ENCODE measurements at regions not wholly inside any gene's neighbourhood (a gene's known extent, or its start where the extent isn't known, plus 50 kb on each side); places are given as distances from the start of the nearest gene placed in this dataset.
"Not testable (repeated sequence)": the region's sequence is repeated elsewhere in the genome, so short reads cannot be mapped to it uniquely, and the experiment has no call there.

- TF ChIP-seq AEBP2 (tag by site-specific recombination; IDR thresholded peaks at IDR 0.05; ENCODE audit: borderline replicate concordance) = no peak
- peak; percentile 45; the same call in 1 of the 2 replicates for TF ChIP-seq ZNF366 (tag by site-specific recombination; conservative IDR thresholded peaks at IDR 0.05)
These were observed 122.0 kb upstream of the CCND2 start (continued) for GRCh38 chr12:4151362-4152121.

DNA sequence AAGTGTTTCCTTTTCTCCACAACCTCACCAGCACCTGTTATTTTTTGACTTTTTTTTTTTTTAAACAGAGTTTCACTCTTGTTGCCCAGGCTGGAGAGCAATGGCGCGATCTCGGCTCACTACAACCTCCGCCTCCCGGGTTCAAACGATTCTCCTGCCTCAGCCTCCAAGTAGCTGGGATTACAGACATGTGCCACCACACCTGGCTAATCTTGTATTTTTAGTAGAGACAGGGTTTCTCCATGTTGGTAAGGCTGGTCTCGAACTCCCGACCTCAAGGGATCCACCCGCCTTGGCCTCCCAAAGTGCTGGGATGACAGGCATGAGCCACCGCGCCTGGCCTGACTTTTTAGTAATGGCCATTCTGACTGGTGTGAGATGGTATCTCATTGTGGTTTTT lies 123.2 kb upstream of the CCND2 start:
- H3K9me3 ChIP-seq (ENCODE audit: control insufficient read depth, insufficient read depth, low read depth, low read length); POLR2A ChIA-PET; H3K4me3 ChIP-seq (ENCODE audit: low read depth, low read length); H3K27ac ChIP-seq (ENCODE audit: extremely low read depth, low read depth, low read length); H3K36me3 ChIP-seq (ENCODE audit: control insufficient read depth in 2 of 2, insufficient read depth in 1 of 2, low read length in 2 of 2); H3K4me1 ChIP-seq (ENCODE audit: control insufficient read depth, insufficient read depth, low read length): not testable (repeated sequence)
- CTCF ChIA-PET = interaction anchor here (0.7 kb wide), 1 partner anchor 24 kb away, joined by 3 read pairs; no protein-coding TSS in a partner anchor

- no peaks in the 10 kb centered on the region for H3K36me3 ChIP-seq (ENCODE audit: control insufficient read depth in 2 of 2, insufficient read depth in 1 of 2, low read length in 2 of 2)
- H3K4me3 ChIP-seq (ENCODE audit: low read depth, low read length) = no peak overlapping the region
- H3K4me1 ChIP-seq (ENCODE audit: control insufficient read depth, insufficient read depth, low read length) = no peaks in the 10 kb centered on the region
- H3K27ac ChIP-seq (ENCODE audit: extremely low read depth, low read depth, low read length) = no peak overlapping the region
- ChIA-PET POLR2A (no interaction called here), CTCF (interaction anchor here (1.1 to 1.2 kb wide), 2 partner anchors 41 to 128 kb away, joined by 4 to 7 read pairs; no protein-coding TSS in a partner anchor)
- no peak for TF ChIP-seq KLF16 (tag by site-specific recombination; IDR thresholded peaks at IDR 0.05)
- TF ChIP-seq, protein P1, sequence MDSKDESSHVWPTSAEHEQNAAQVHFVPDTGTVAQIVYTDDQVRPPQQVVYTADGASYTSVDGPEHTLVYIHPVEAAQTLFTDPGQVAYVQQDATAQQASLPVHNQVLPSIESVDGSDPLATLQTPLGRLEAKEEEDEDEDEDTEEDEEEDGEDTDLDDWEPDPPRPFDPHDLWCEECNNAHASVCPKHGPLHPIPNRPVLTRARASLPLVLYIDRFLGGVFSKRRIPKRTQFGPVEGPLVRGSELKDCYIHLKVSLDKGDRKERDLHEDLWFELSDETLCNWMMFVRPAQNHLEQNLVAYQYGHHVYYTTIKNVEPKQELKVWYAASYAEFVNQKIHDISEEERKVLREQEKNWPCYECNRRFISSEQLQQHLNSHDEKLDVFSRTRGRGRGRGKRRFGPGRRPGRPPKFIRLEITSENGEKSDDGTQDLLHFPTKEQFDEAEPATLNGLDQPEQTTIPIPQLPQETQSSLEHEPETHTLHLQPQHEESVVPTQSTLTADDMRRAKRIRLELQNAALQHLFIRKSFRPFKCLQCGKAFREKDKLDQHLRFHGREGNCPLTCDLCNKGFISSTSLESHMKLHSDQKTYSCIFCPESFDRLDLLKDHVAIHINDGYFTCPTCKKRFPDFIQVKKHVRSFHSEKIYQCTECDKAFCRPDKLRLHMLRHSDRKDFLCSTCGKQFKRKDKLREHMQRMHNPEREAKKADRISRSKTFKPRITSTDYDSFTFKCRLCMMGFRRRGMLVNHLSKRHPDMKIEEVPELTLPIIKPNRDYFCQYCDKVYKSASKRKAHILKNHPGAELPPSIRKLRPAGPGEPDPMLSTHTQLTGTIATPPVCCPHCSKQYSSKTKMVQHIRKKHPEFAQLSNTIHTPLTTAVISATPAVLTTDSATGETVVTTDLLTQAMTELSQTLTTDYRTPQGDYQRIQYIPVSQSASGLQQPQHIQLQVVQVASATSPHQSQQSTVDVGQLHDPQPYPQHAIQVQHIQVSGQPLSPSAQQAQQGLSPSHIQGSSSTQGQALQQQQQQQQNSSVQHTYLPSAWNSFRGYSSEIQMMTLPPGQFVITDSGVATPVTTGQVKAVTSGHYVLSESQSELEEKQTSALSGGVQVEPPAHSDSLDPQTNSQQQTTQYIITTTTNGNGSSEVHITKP (tag by site-specific recombination; IDR thresholded peaks at IDR 0.05) = peak; percentile 85
- TF ChIP-seq ZNF148 (tag by site-specific recombination; IDR thresholded peaks at IDR 0.05; ENCODE audit: borderline replicate concordance) = no peak
- TF ChIP-seq ZBTB11 (tag by site-specific recombination; conservative IDR thresholded peaks at IDR 0.05; ENCODE audit: low read depth) = no peak
- TF ChIP-seq BCL11B (tag by site-specific recombination; IDR thresholded peaks at IDR 0.05; ENCODE audit: low read depth) = no peak
- TF ChIP-seq ZNF184 (tag by site-specific recombination; IDR thresholded peaks at IDR 0.05) = no peak
- no peak for TF ChIP-seq ZNF223 (tag by site-specific recombination; IDR thresholded peaks at IDR 0.05)
- H3K9me3 ChIP-seq (ENCODE audit: control insufficient read depth, insufficient read depth, low read depth, low read length) = no peaks in the 10 kb centered on the region
These were observed 125.0 kb upstream of the CCND2 start for GRCh38 chr12:4148418-4149056.
